HG03103 (cell line): ENCODE measurements at regions not wholly inside any gene's neighbourhood (a gene's known extent, or its start where the extent isn't known, plus 50 kb on each side); places are given as distances from the start of the nearest gene placed in this dataset.
"Not testable (repeated sequence)": the region's sequence is repeated elsewhere in the genome, so short reads cannot be mapped to it uniquely, and the experiment has no call there.

Source experiments
- ATAC-seq: cut with Tn5 transposase; IDR thresholded peaks from one replicate; pipeline ENCODE4 v1.9.1; 2021; ENCODE audit warnings: low read depth; ENCODE audit not compliant: unreplicated experiment

- ATAC-seq = not testable (repeated sequence)
Measured at GRCh38 chr10:87416892-87417291, 59.3 kb downstream of the NUTM2D start.

- ATAC-seq = not testable (repeated sequence)
Measured at GRCh38 chr10:87422641-87423040, 65.1 kb downstream of the NUTM2D start.

GRCh38 chr10:87424697-87425373, 67.3 kb downstream of the NUTM2D start:
- ATAC-seq = not testable (repeated sequence)

GRCh38 chr10:87433836-87434235, 70.9 kb upstream of the MINPP1 start:
- ATAC-seq = not testable (repeated sequence)

GRCh38 chr10:87435295-87435826, 69.3 kb upstream of the MINPP1 start:
- ATAC-seq = not testable (repeated sequence)

- ATAC-seq = peak; percentile 73
Measured at GRCh38 chr10:87436104-87436503, 68.6 kb upstream of the MINPP1 start.

- not testable (repeated sequence) for ATAC-seq
Measured at GRCh38 chr10:87437450-87437849, 67.2 kb upstream of the MINPP1 start.
